Lung (tissue), 11 donors: ENCODE measurements at regions not wholly inside any gene's neighbourhood (a gene's known extent, or its start where the extent isn't known, plus 50 kb on each side); places are given as distances from the start of the nearest gene placed in this dataset.

ENCODE experiments used
- ATAC-seq: fragments of 200-7000 bp; cut with Tn5 transposase; one replicate; pipeline ENCODE4 v1.9.1; 2020; ENCODE audit warnings: moderate number of reproducible peaks; ENCODE audit not compliant: insufficient read depth, low FRiP score
- DNase-seq, 3 donors: peaks; one replicate each; pipeline ENCODE4 v3.0.0-alpha.2; 2013 to 2017
- H3K27ac ChIP-seq, 2 donors: one replicate each; pipeline ENCODE4 v1.5.1; 2013; ENCODE audit warnings: mild to moderate bottlenecking in 2 of 2, moderate library complexity in 2 of 2, control low read depth in 1 of 2, inconsistent platforms in 1 of 2, low read depth in 1 of 2, low read length in 1 of 2
- H3K27me3 ChIP-seq, 3 donors: one replicate each; pipeline ENCODE4 v1.5.1; 2013; ENCODE audit warnings: low read length in 2 of 3; ENCODE audit not compliant: control insufficient read depth in 3 of 3, insufficient read depth in 3 of 3
- H3K36me3 ChIP-seq, 4 donors: one replicate each; pipeline ENCODE4 v1.5.1; 2013; ENCODE audit warnings: low read length in 4 of 4, mild to moderate bottlenecking in 1 of 4, moderate library complexity in 1 of 4; ENCODE audit not compliant: control insufficient read depth in 4 of 4, insufficient read depth in 4 of 4
- H3K4me1 ChIP-seq, 5 donors: one replicate each; pipeline ENCODE4 v1.5.1; 2013; ENCODE audit warnings: low read length in 5 of 5, mild to moderate bottlenecking in 2 of 5, moderate library complexity in 1 of 5; ENCODE audit not compliant: control insufficient read depth in 5 of 5, insufficient read depth in 5 of 5
- H3K4me3 ChIP-seq: one replicate; pipeline ENCODE4 v1.5.1; 2013; ENCODE audit warnings: mild to moderate bottlenecking, control low read depth, moderate library complexity
- H3K9ac ChIP-seq, 2 donors: one replicate each; pipeline ENCODE4 v1.5.1; 2013; ENCODE audit warnings: low read length in 2 of 2, control low read depth in 1 of 2; ENCODE audit not compliant: insufficient read depth in 1 of 2
- H3K9me3 ChIP-seq, 4 donors: one replicate each; pipeline ENCODE4 v1.5.1; 2013; ENCODE audit warnings: low read length in 3 of 4, mild to moderate bottlenecking in 1 of 4, moderate library complexity in 1 of 4; ENCODE audit not compliant: control insufficient read depth in 4 of 4, insufficient read depth in 3 of 4
- WGBS, 2 donors: extraction: QIAGEN DNeasy Blood & Tissue Kit; methylation state at CpG; one replicate each; pipeline ENCODE4 v1.1.7; 2013; 5-methylcytosine and 5-hydroxymethylcytosine counted together
- TF ChIP-seq, protein P1 (sequence below): IDR thresholded peaks from 2 replicates; pipeline ENCODE4 v1.5.1; 2012; ENCODE audit warnings: mild to moderate bottlenecking; ENCODE audit errors: control extremely low read depth, extremely low read depth
- donor health status: control.
- donor health status: control.
- donor health status: Bipolar disorder and iron deficiency.
- donor health status: healthy.
- donor health status: DM: yes; HTN: yes; CAD: no.

DNA sequence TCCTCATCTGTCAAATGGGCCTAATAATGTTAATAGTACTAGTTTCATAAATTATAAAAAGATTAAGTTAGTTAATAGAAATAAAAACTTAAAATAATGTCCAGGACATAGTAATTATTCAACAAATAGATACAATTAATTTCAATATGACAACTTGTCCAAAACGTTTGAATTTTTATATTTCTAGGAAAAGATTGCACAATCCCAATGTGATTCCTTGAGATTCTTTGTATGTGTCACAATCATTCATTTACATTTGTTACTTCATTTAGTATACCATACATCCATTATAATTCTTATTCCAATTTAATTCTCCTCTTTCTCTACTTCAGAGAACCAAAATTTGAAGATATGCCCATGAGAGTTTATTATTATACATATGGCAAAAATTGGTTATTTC is 554.2 kb downstream of the GABRG1 start:
- H3K4me3 ChIP-seq: no peak overlapping the region
- DNase-seq: no peak
- no peaks in the 10 kb centered on the region for H3K36me3 ChIP-seq
- H3K9me3 ChIP-seq: no peaks in the 10 kb centered on the region
- H3K27ac ChIP-seq: no peak overlapping the region
- TF ChIP-seq, protein P1, sequence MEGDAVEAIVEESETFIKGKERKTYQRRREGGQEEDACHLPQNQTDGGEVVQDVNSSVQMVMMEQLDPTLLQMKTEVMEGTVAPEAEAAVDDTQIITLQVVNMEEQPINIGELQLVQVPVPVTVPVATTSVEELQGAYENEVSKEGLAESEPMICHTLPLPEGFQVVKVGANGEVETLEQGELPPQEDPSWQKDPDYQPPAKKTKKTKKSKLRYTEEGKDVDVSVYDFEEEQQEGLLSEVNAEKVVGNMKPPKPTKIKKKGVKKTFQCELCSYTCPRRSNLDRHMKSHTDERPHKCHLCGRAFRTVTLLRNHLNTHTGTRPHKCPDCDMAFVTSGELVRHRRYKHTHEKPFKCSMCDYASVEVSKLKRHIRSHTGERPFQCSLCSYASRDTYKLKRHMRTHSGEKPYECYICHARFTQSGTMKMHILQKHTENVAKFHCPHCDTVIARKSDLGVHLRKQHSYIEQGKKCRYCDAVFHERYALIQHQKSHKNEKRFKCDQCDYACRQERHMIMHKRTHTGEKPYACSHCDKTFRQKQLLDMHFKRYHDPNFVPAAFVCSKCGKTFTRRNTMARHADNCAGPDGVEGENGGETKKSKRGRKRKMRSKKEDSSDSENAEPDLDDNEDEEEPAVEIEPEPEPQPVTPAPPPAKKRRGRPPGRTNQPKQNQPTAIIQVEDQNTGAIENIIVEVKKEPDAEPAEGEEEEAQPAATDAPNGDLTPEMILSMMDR: no peak
- 67 to 85% methylated on average over 1 of the region's 1 CpG for WGBS, 2 donors
- ATAC-seq: no peak
- no peaks in the 10 kb centered on the region for H3K4me1 ChIP-seq
- H3K9ac ChIP-seq: no peak overlapping the region
- H3K27me3 ChIP-seq: no peaks in the 10 kb centered on the region

DNA sequence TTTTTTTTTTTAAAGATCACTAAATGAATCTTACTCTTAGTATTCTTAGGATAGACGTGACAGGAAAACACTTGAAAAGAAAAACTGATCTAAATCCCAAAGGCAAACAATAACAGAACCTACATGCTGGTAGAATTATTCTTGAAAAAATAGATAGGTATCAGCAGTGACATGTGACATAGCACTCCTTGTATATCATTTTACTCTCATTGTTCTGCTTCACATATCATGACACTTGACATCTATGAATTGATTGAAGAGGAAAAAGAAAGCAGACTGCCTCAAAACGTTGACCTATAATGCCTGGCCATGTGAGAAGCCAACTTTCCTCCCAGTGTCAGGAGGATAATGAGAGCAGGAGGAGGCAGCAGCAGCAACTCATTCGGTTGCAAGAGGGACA is 555.2 kb downstream of the GABRG1 start:
- Histone ChIP-seq H3K36me3 (no peaks in the 10 kb centered on the region), H3K9ac (no peak overlapping the region), H3K4me1 (no peaks in the 10 kb centered on the region), H3K9me3 (no peaks in the 10 kb centered on the region), H3K27ac (no peak overlapping the region), H3K27me3 (no peaks in the 10 kb centered on the region), H3K4me3 (no peak overlapping the region)
- TF ChIP-seq, protein P1: no peak
- ATAC-seq (no peak), DNase-seq (no peak)
- 44 to 62% methylated on average over 3 of the region's 3 CpGs for WGBS, 2 donors

DNA sequence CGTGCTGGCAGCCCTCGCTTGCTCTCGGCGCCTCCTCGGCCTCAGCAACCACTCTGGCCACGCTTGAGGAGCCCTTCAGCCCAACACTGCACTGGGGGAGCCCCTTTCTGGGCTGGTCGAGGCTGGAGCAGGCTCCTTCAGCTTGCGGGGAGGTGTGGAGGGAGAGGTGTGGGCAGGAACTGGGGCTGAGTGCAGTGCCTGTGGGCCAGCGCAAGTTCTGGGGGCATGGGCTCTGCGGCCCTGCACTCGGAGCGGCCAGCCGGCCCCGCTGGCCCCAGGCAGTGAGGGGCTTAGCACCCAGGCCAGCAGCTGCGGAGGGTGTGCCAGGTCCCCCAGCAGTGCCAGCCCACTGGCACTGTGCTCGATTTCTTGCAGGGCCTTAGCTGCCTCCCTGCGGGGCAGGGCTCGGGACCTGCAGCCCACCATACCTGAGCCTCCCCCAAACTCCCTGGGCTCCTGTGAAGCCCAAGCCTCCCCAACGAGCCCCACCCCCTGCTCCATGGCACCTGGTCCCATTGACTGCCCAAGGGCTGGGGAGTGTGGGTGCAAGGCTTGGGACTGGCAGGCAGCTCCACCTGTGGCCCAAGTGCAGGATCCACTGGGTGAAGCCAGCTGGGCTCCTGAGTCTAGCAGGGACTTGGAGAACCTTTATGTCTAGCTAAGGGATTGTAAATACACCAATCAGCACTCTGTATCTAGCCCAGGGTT is 556.8 kb downstream of the GABRG1 start:
- H3K27me3 ChIP-seq: no peaks in the 10 kb centered on the region
- ATAC-seq: no peak
- 87 to 88% methylated on average over 19 of the region's 19 CpGs for WGBS, 2 donors

More for the DNA sequence above, 556.8 kb downstream of the GABRG1 start:
- TF ChIP-seq, protein P1: no peak
- H3K9ac ChIP-seq: no peak overlapping the region
- no peak for DNase-seq
- H3K36me3 ChIP-seq: no peaks in the 10 kb centered on the region
- no peak overlapping the region for H3K4me3 ChIP-seq
- H3K27ac ChIP-seq: no peak overlapping the region
- H3K4me1 ChIP-seq: no peaks in the 10 kb centered on the region
- H3K9me3 ChIP-seq: no peaks in the 10 kb centered on the region
